Activated naive CD4-positive, alpha-beta T cell (primary cell): ENCODE measurements at regions not wholly inside any gene's neighbourhood (a gene's known extent, or its start where the extent isn't known, plus 50 kb on each side); places are given as distances from the start of the nearest gene placed in this dataset.

ENCODE experiments used
- DNase-seq, 4 experiments: peaks; one replicate each; lab custom pipeline; 2025; lab: John Stamatoyannopoulos, UW

- no peak for DNase-seq
These were observed 254.5 kb upstream of the RPS6KA3 start for GRCh38 chrX:20521222-20521621.

GRCh38 chrX:20519826-20520225 is 253.1 kb upstream of the RPS6KA3 start:
- no peak for DNase-seq

DNA sequence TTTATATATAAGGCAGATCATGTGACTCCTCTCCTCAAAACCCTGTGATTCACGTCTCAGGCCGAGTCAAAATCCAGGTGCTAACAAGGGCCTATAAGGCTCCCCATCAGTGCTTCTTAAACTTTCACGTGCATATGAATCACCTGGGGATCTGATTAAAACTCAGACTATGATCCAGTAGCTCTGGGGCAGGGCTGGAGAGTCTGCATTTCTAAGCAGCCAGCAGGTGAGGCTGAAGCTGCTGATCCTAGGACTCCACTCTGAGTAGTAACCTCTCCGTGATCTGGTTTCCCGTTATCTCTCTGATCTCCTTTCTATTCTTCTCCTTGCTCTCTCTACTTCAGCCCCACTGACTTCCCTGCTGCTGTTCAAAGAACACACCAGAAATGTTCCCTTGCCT is 252.4 kb upstream of the RPS6KA3 start:
- no peak for DNase-seq

- DNase-seq, result no peak
These were observed 250.9 kb upstream of the RPS6KA3 start for GRCh38 chrX:20517565-20517964.

- no peak for DNase-seq
These were observed 249.2 kb upstream of the RPS6KA3 start for GRCh38 chrX:20515841-20516461.

DNA sequence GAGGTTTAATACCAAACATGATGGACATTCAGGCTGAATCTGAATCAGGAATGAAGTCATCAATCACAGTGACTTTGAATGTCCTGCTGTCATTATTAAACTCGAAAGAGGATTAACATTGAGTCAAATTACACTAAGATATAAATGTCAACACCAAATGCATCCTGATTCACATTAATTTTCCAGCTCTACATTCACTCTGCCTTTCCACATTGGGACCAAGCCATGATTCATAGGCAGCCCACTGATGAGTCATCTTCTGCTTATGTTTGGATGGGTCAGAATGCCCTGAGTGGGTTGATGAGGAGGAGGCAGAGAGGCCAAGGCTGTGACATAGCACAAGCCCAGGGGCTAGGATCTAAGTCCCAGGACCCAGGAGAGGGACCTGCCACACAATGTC is 247.6 kb upstream of the RPS6KA3 start:
- DNase-seq, result no peak

DNA sequence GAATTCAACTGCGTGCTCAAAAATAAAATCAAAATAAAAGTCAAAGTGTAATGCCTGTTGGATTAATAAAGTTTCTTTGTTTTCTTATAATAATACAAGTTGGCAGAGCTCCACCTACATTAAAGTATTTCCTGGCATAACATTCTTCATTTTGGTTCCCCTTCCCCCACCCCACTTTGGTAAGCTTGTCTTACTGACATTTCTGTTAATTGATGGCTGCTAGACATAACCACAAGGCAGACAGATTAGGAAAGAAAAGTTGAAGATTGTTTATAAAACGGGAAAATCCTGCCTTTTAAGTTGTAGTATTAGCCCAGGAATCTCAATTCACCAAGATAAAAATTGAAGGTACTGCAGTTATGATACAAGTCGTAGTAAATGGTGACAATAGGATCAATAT is 246.5 kb upstream of the RPS6KA3 start:
- DNase-seq, result no peak

DNA sequence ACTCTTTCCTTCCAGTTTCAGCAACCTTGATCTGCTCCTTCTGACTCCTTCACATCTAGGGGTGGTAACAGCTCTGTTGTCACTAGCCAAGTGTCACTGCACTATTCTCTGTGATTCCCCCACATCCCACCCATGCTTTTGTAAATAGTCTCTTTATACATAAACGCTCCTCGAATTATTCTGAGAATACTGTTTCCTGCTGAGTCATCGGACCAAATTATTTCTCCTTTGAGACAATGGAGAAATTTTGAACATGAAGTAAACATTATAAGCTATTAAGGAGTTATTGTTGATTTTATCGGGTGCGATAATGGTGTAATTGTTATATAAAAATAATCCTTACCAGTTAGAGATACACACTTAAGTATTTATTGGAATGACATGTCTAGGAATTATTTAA is 245.1 kb upstream of the RPS6KA3 start:
- no peak for DNase-seq

GRCh38 chrX:20507901-20508620 is 241.4 kb upstream of the RPS6KA3 start:
- DNase-seq, result no peak

DNA sequence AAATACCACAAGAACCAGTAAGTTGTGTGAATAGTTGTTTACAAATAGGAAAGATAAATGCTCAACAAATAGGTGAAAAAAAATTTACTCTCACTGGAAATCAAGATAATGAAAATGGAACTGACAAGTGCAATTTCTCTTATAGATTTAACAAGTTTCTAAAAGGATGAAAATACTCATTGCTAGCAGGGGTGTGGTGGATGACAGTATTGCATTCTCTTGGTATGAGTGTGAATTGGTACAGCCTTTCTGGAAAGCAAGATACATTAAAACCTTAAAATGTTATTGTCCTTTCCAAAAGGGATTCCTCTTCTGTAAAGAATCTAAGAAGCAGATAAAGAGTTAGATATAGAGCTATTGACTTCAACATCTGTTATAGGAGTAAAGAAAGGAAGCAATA is 240.0 kb upstream of the RPS6KA3 start:
- DNase-seq, result no peak

DNA sequence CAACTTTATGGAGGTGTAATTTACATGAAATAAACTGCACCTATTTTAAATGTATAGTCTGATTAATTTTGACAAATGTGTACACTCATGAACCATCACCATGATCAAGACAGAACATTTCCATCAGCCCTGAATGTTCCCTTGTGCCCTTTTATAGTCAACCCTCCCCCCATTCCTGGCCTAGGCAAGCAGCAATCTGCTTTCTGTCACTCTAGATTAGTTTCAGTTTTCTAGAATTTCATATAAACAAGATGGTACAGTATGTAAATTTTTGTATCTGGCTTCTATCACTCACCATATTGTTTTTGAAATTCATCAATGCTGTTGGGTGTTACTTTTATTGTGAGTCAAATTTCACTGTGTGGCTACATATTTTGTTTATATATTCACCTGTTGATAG is 234.2 kb upstream of the RPS6KA3 start:
- DNase-seq, result no peak

DNA sequence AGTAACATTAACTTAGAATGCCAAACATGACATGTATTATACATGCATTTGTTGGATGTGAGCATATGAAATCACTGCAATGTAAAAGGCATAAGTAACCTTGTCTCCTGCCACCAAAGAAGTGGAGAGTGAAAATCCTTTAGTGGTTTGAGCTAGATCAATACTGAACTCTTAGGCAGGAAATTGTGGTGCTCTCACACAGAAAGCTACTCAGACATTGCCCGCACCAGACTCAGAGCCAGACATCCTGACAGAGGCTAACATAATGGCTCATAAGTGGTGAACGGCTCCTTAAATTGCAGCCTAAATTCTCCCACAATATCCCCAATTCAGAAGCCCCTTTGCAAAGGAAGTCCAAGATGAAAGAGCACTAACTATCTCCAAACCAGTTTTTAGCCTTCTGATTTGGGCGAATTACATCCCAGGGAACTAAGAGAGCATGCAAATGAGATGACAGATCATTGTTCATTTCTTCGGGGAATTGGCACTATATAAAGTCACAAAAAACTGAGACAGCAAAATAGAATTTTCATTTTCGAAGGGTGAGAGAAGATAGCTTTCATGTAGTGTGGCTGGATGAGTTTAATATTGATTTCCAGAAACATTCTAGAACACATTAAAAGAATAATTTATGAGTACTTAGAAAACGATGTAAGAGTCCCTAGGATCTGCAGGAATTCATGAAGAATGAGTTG is 233.6 kb upstream of the RPS6KA3 start:
- DNase-seq, result no peak

DNA sequence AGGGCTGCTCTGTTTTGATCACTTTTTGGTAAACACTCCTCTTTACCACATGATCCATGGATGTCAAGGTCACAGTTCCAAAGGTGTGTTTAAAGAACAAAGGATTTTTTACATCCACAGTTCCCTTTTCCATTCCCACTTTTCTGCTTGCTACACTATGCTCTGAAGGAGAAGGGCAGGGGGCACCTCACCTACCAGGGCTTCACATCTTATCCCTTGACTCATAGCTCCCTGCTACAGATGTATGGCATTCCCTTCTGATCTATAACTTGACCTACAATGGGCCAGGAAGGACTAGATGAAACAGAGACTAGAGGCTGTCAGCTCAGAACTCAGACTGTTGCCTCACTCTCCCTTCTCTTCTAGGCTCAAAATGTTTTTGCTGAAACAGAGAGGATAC is 233.1 kb upstream of the RPS6KA3 start:
- no peak for DNase-seq

GRCh38 chrX:20498851-20499635 is 232.3 kb upstream of the RPS6KA3 start:
- no peak for DNase-seq

DNA sequence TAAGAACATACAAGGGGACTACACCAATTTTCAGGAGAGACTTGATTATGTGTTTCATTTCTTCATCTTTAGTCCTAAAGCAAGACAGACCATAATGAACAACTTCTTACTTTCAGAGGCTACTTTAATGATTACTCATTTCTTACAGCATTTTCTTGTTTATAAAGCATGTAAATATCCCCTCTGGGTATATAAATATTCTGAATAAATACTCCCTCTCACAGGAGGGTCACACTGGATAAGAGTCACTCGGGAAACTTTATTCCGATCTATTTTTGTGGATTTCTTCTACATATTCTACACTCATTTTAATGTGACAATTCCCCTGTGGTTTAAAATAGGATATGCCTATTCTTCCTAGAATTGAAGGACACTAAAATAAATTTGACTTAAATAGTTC is 228.9 kb upstream of the RPS6KA3 start:
- DNase-seq, result no peak

GRCh38 chrX:20488473-20488872 is 221.8 kb upstream of the RPS6KA3 start:
- DNase-seq, result no peak

DNA sequence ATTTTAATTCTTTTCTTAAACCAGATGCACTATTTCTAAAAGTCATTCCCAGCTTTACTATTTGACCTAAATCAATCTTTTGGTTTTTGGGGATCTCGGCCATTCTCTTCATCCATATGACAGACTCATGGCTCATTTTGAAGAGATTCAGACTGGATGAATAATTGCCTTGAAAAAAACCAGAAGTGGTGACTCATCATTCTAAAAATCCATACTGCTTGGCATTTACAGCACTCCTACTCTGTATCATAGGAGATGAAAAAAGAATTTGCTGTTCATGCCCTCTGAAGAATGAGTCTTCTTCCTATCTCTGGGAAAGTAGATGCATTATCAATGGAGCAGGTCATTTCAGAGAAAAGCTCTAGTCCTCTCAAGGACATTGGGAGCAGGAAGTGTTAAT is 220.5 kb upstream of the RPS6KA3 start:
- no peak for DNase-seq

DNA sequence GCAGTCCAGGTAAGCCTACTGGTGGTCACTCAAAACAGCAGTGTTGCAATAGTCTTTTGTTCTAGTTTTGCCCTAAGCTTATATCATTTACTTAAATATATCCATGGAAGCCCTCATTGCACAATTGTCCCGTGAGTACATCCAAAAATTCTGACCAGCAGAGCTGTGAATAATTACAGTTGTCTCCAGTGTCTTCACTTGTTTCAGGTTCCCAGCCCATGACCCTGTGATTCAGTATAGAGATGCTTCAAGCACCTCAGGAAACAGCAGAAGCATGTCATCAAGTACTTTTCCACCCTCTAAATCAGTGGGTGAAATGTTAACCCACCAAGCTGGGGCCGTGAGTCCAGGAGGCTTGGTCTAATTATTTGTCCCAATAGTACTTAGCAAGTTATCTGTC is 214.9 kb upstream of the RPS6KA3 start:
- DNase-seq, result no peak

GRCh38 chrX:20479896-20480295 is 213.2 kb upstream of the RPS6KA3 start:
- no peak for DNase-seq

DNA sequence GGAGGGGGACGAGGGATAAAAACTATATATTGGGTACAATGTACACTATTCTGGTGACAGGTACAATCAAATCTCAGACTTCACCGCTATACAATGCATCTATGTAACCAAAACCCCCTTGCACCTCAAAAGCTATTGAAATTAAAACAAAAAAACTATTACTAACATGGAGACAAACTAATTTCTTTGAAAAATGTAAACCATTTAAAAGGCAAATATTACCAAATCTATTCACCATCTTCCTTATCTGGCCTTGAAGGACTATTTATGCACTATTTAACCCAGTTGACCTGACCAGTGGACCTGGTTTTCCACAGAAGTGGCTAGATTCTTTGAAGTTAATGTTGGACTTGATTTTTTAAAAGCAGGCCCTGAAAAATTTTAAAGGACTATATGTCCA is 212.3 kb upstream of the RPS6KA3 start:
- no peak for DNase-seq

GRCh38 chrX:20477836-20478524 is 211.3 kb upstream of the RPS6KA3 start:
- DNase-seq, result no peak

DNA sequence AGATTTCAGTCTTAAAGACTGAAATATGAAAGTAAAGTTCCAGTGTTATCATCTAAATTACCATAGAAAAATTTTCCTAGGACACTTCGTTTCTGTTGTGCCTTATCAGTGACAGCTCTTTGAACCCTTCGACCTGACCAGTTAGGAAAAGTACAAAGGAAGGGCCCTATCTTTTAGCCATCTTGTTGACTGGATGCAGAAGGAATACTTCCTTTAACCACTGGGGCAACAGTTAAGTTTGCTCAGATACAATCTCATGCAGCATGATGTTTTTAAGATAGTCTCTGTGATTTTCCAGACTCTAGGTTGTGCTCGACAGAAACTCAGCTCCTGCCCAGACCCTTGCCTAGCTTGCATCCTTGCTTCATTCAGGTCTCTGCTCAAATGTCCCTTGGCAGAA is 210.5 kb upstream of the RPS6KA3 start:
- DNase-seq, result no peak
